Astrocyte (in vitro differentiated cells and primary cell): ENCODE measurements at regions not wholly inside any gene's neighbourhood (a gene's known extent, or its start where the extent isn't known, plus 50 kb on each side); places are given as distances from the start of the nearest gene placed in this dataset.

Experiments used
- DNase-seq: peaks from one replicate; pipeline ENCODE4 v3.0.0-alpha.2; 2010; ENCODE audit warnings: low read depth
- FAIRE-seq: peaks from 2 replicates; lab custom pipeline; 2011; peaks lifted over from hg19 to GRCh38; lab: Jason Lieb, UNC
- H2AFZ ChIP-seq: 2 replicates; pipeline ENCODE4 v1.6.0; 2012; ENCODE audit warnings: low read depth, low read length, inconsistent platforms
- H3K27ac ChIP-seq: 2 replicates; pipeline ENCODE4 v1.5.1; 2011; ENCODE audit warnings: low read depth, low read length, inconsistent platforms
- H3K27me3 ChIP-seq: 2 replicates; pipeline ENCODE4 v1.6.0; 2011; ENCODE audit warnings: low read length, inconsistent platforms; ENCODE audit not compliant: insufficient read depth
- H3K36me3 ChIP-seq: 2 replicates; pipeline ENCODE4 v1.5.1; 2011; ENCODE audit warnings: low read length, inconsistent platforms; ENCODE audit not compliant: insufficient read depth
- H3K4me1 ChIP-seq: 2 replicates; pipeline ENCODE4 v1.5.1; 2011; ENCODE audit warnings: low read length, inconsistent platforms; ENCODE audit not compliant: insufficient read depth
- H3K4me2 ChIP-seq: 2 replicates; pipeline ENCODE4 v1.6.0; 2012; ENCODE audit warnings: low read length, inconsistent platforms
- H3K4me3 ChIP-seq: 2 replicates; pipeline ENCODE4 v1.5.1; 2011; ENCODE audit warnings: low read depth, mild to moderate bottlenecking, low read length, inconsistent platforms; ENCODE audit not compliant: insufficient read depth
- H3K79me2 ChIP-seq: 2 replicates; pipeline ENCODE4 v1.6.0; 2012; ENCODE audit warnings: mild to moderate bottlenecking, low read length, inconsistent platforms; ENCODE audit not compliant: insufficient read depth
- H3K9ac ChIP-seq: 2 replicates; pipeline ENCODE4 v1.6.0; 2012; ENCODE audit warnings: mild to moderate bottlenecking, low read length, inconsistent platforms
- H3K9me3 ChIP-seq: 2 replicates; pipeline ENCODE4 v1.5.1; 2012; ENCODE audit warnings: low read depth, mild to moderate bottlenecking, low read length, inconsistent platforms; ENCODE audit not compliant: insufficient read depth
- H4K20me1 ChIP-seq: 2 replicates; pipeline ENCODE4 v1.6.0; 2012; ENCODE audit warnings: low read length, inconsistent platforms; ENCODE audit not compliant: insufficient read depth
- H3K27ac Mint-ChIP-seq: one replicate; pipeline ENCODE4 v1.8.0; 2021; ENCODE audit warnings: mild to moderate bottlenecking, mixed read lengths; ENCODE audit not compliant: unreplicated experiment
- H3K27me3 Mint-ChIP-seq: one replicate; pipeline ENCODE4 v1.8.0; 2021; ENCODE audit warnings: low read depth, mixed read lengths; ENCODE audit not compliant: unreplicated experiment
- H3K36me3 Mint-ChIP-seq: one replicate; pipeline ENCODE4 v1.8.0; 2021; ENCODE audit warnings: low read depth, mixed read lengths; ENCODE audit not compliant: unreplicated experiment
- H3K4me1 Mint-ChIP-seq: one replicate; pipeline ENCODE4 v1.8.0; 2021; ENCODE audit warnings: low read depth, mixed read lengths; ENCODE audit not compliant: unreplicated experiment
- H3K4me3 Mint-ChIP-seq: one replicate; pipeline ENCODE4 v1.8.0; 2021; ENCODE audit warnings: mild to moderate bottlenecking, moderate library complexity, mixed read lengths; ENCODE audit not compliant: unreplicated experiment
- H3K9me3 Mint-ChIP-seq: one replicate; pipeline ENCODE4 v1.8.0; 2021; ENCODE audit warnings: mild to moderate bottlenecking, mixed read lengths; ENCODE audit not compliant: unreplicated experiment
- CTCF ChIP-seq: IDR thresholded peaks from 2 replicates; pipeline ENCODE4 v1.5.1; 2011; ENCODE audit warnings: low read depth, mild to moderate bottlenecking, inconsistent platforms, low read length, moderate library complexity; ENCODE audit not compliant: insufficient read depth
- EZH2 ChIP-seq: IDR thresholded peaks from 2 replicates; pipeline ENCODE4 v1.6.1; 2012; ENCODE audit warnings: mild to moderate bottlenecking, low read length, inconsistent platforms; ENCODE audit not compliant: insufficient read depth

GRCh38 chr3:177279118-177279815 is 82.0 kb upstream of the TBL1XR1 start:
- H3K4me3 Mint-ChIP-seq, result no peak overlapping the region
- FAIRE-seq (no peak), DNase-seq (peak; percentile 20)

GRCh38 chr3:177281292-177282118 is 84.2 kb upstream of the TBL1XR1 start:
- Mint-ChIP-seq H3K9me3 (no peaks in the 10 kb centered on the region), H3K4me1 (peaks cover 10% of the 10 kb centered on the region), H3K27me3 (no peaks in the 10 kb centered on the region), H3K27ac (no peak overlapping the region), H3K4me3 (no peak overlapping the region), H3K36me3 (no peaks in the 10 kb centered on the region)
- Histone ChIP-seq H3K27me3 (no peaks in the 10 kb centered on the region), H4K20me1 (no peaks in the 10 kb centered on the region), H3K9me3 (no peaks in the 10 kb centered on the region), H3K27ac (no peak overlapping the region), H3K4me2 (no peak overlapping the region), H2AFZ (no peak overlapping the region), H3K36me3 (no peaks in the 10 kb centered on the region), H3K9ac (no peak overlapping the region), H3K4me3 (no peak overlapping the region), H3K79me2 (no peaks in the 10 kb centered on the region), H3K4me1 (no peaks in the 10 kb centered on the region)
- FAIRE-seq (no peak), DNase-seq (no peak)
- TF ChIP-seq EZH2 (no peak), CTCF (no peak)

More at GRCh38 chr3:177279118-177279815, 82.0 kb upstream of the TBL1XR1 start:
- no peak overlapping the region for H3K27ac ChIP-seq
- H3K79me2 ChIP-seq, result no peaks in the 10 kb centered on the region
- no peaks in the 10 kb centered on the region for H3K27me3 Mint-ChIP-seq
- peaks cover 5% of the 10 kb centered on the region for H3K4me1 Mint-ChIP-seq
- no peaks in the 10 kb centered on the region for H3K4me1 ChIP-seq
- no peaks in the 10 kb centered on the region for H3K9me3 ChIP-seq
- no peaks in the 10 kb centered on the region for H3K9me3 Mint-ChIP-seq
- H4K20me1 ChIP-seq, result no peaks in the 10 kb centered on the region
- no peak overlapping the region for H3K9ac ChIP-seq
- H3K36me3 Mint-ChIP-seq, result no peaks in the 10 kb centered on the region
- H3K36me3 ChIP-seq, result no peaks in the 10 kb centered on the region
- H3K27me3 ChIP-seq, result no peaks in the 10 kb centered on the region
- H3K4me3 ChIP-seq, result no peak overlapping the region
- TF ChIP-seq CTCF, result no peak
- TF ChIP-seq EZH2, result no peak
- no peak overlapping the region for H3K27ac Mint-ChIP-seq
- no peak overlapping the region for H3K4me2 ChIP-seq
- peak overlapping the region; percentile 9 for H2AFZ ChIP-seq
